Sigmoid colon (tissue), 4 donors: ENCODE measurements at regions not wholly inside any gene's neighbourhood (a gene's known extent, or its start where the extent isn't known, plus 50 kb on each side); places are given as distances from the start of the nearest gene placed in this dataset.

Experiments used
- CTCF ChIP-seq, 4 experiments: fragments of 450-650 bp in 3 of 4; fragments of 200-600 bp in 1 of 4; IDR thresholded peaks; one replicate each; pipeline ENCODE4 v1.5.1; 2016 to 2019; ENCODE audit warnings: antibody characterized with exemption in 4 of 4, mild to moderate bottlenecking in 3 of 4, moderate library complexity in 2 of 4
- EP300 ChIP-seq, 4 donors: sonication (generic); formaldehyde crosslinking; IDR thresholded peaks; one replicate each; pipeline ENCODE4 v1.6.1; 2017; ENCODE audit warnings: antibody characterized with exemption in 4 of 4
- POLR2A ChIP-seq, 2 donors: fragments of 450-650 bp; IDR thresholded peaks; one replicate each; pipeline ENCODE4 v1.6.1; 2016; ENCODE audit warnings: antibody characterized with exemption in 2 of 2, mild to moderate bottlenecking in 2 of 2, moderate library complexity in 2 of 2
- POLR2AphosphoS5 ChIP-seq, 4 donors: sonication (generic); formaldehyde crosslinking; IDR thresholded peaks; one replicate each; pipeline ENCODE4 v1.6.1; 2017; ENCODE audit warnings: antibody characterized with exemption in 4 of 4

- TF ChIP-seq CTCF (IDR thresholded peaks at IDR 0.05) (no peak), POLR2A (IDR thresholded peaks at IDR 0.05) (no peak), POLR2AphosphoS5 (IDR thresholded peaks at IDR 0.05) (no peak), EP300 (IDR thresholded peaks at IDR 0.05) (no peak)
These were observed 228.4 kb downstream of the KCNS3 start for GRCh38 chr2:18106841-18107240.
